Jurkat, Clone E6-1 (cell line): ENCODE measurements at regions not wholly inside any gene's neighbourhood (a gene's known extent, or its start where the extent isn't known, plus 50 kb on each side); places are given as distances from the start of the nearest gene placed in this dataset.
"Not testable (repeated sequence)": the region's sequence is repeated elsewhere in the genome, so short reads cannot be mapped to it uniquely, and the experiment has no call there.

Experiments
- DNase-seq: peaks from one replicate; pipeline ENCODE4 v3.0.0-alpha.2; 2011; ENCODE audit warnings: low read depth, low spot score
- H3K4me3 ChIP-seq: 2 replicates; pipeline ENCODE4 v1.5.1; 2011; ENCODE audit warnings: mild to moderate bottlenecking, low read length, control low read depth, moderate library complexity

DNA sequence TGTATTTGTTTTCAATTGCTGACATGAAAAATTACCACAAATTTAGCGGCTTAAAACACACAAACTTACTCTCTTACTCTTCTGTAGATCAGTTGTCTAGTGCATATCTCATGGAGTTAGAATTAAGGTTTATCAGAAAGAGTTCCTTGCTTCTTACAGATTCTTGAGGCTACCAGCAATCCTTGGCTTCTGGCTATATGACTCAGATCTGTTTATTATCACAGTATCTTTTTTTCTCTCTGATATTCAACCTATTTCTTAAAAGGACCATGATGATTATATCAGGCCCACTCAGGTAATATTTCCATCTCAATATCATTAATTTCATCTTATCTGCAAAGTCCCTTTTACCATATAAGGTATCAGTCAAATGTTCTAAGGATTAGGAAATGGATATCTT lies 263.5 kb upstream of the BCHE start:
- H3K4me3 ChIP-seq, result no peak overlapping the region

DNA sequence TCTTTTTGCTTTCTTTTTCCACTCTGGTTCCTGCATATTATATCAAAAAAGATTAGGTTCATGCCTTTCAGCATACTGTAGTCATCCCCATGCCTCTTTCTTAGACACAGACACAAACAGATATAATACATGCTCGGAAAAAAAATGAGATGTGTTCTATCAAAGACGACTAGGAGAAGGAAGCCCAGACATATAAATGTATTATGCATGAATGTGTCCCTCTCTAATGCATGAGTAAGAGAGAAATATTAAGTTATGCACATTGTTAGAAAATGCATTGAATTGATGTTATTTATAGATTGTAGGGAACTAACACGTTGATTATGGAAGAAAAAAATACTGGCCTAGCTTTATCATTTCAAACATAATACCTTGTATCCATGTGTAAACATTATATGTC lies 252.4 kb upstream of the BCHE start:
- no peak overlapping the region for H3K4me3 ChIP-seq
- no peak for DNase-seq

More for the DNA sequence above, 263.5 kb upstream of the BCHE start:
- no peak for DNase-seq

DNA sequence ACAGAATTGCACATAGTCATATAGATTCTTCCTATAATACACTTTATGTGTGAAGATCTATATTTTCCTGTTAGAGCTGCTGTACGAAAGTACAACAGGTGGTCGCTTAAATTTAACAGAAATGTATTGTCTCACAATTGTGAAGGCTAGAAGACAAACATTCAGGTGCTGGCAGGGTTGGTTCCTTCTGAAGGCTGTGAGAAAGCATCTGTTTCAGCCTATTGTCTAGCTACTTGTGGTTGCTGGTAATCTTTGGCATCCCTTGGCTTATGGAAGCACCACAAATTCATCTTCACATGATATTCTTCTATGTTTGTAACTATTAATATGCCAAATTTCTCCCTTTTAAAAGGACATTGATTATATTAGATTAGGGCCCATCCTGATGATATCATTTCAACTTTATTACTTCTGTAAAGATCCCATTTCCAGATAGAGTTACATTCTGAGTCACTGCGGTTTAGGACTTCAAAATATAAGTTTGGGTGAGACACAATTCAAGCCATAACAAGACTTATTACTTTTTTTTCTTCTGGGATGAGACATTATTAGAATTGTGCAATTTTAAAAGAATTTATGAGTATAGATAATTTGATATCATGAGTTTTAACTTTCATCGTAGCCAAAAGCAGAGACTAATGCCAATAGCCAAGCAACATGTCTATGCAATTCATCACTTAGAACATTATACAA lies 248.1 kb upstream of the BCHE start:
- H3K4me3 ChIP-seq, result no peak overlapping the region
- no peak for DNase-seq

DNA sequence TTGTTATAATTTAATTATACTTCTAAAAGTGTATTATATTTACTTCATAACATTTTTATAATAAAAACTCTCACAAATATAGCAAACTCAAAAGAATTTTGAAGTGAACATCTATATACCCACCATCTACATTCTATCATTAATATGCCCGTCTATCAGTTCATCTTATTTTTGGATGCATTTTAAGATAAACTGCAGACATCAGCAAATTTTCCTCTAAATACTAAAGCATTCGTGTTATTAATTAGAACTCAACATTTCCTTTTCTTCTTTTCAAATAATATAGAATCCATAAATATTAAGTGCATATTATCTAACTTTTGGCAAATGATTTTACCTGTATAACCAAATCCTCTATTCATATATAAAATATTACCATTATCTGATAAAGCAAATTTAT lies 242.9 kb upstream of the BCHE start:
- H3K4me3 ChIP-seq, result no peak overlapping the region

DNA sequence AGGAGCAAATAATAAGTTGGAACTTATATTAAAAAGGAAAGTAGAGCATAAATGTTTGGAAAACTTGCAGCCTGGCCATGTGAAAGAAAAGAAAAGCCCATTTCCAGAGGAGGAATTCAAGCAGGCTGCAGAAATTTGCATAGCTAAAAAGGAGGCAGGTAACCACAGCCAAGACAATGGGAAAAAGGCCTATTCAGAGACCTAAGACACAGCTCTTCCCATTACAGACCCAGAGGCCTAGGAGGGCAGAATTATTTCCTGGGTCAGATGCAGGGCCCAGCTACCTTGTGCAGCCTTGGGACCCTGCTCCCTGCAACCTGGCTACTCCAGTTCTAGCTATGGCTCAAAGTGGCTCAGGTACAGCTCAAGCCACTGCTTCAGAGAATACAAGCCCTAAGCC lies 234.6 kb upstream of the BCHE start:
- no peak for DNase-seq
- no peak overlapping the region for H3K4me3 ChIP-seq

More for the DNA sequence above, 242.9 kb upstream of the BCHE start:
- no peak for DNase-seq

DNA sequence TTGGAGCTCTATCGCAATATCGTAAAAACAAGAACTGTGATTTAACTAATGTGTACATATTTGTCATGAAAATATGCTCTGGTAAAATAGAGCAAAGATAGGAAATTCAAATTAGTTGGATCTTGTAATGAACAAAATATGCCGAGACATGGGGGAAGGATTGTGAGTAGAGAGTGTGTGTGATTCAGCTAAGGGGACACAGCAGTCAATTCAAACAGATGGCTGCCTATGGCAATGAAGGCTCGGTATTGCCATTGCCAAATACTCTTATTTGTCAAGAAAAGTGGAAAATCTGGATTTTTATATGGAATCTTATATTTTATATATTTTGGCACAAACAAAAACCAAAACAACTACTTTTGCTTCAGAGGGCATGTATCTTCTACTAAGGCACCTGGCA lies 227.3 kb upstream of the BCHE start:
- no peak overlapping the region for H3K4me3 ChIP-seq
- DNase-seq, result no peak

DNA sequence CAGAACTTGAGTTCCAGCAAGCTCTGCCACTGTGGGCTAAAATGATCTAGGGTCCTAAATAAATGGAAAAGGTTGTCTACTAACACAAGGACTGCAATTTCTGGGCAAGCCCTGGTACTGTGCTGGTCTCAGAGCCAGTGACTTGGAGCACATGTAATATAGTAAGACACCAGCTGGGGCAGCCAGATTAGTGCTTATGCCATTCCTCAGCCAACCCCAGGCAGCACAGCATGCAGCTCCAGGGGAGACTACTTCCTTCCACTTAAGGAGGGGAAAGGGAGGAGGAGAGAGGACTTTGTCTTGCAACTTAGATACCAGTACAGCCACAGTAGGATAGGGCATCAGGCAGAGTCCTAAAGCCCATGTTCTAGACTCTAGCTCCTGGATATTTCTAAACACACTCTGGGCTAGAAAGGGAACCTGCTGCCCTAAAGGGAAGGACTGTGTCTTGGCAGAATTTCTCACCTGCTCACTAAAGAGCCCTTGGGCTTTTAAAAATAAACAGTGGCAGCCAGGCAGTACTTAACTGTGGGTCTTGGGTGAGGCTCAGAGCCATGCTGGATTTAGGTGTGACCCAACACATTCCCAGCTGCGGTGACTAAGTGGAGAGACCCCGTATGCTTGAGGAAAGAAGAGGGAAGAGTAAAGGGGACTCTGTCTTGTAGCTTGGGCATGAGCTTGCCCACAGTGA lies 223.7 kb upstream of the BCHE start:
- no peak for DNase-seq
- no peak overlapping the region for H3K4me3 ChIP-seq

DNA sequence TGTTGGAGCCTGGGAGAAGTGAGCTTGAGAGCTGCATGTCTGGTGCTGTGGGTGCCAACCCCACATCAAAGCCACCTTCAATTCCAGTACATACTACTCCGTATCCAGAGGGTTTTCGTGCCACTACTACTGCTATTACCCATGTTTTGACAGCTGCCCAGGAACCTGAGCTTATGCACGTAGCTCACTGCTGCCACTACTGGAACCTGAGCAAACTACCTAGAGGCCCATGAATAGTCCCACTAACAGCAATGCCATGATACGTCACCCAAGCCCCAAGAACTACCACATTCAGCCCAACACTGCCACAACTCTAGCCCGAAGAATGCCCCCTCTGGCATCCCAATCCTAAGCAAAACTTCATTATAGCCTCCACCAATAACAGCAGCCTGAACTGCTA lies 215.2 kb upstream of the BCHE start:
- DNase-seq, result peak; percentile 12
- no peak overlapping the region for H3K4me3 ChIP-seq

DNA sequence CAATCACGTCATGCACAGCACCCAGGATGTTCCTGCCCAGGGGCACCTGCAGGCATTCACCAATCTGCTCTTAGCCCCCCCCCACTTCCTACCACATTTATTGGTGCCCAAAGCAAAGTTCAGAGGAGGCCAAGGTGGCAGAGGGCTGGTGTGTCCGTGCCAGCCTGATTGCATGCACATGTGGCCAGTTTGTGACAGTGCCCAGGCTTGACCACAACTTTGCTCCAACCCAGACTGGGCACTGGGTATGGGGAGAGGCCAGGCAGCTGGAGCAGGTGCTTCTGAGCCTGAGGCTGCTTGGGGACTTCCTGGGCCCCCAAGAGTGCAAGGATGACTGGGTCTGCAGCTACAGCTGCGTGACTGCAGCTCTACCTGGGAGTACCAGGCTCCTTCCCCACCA lies 192.3 kb upstream of the BCHE start:
- H3K4me3 ChIP-seq, result no peak overlapping the region
- no peak for DNase-seq

DNA sequence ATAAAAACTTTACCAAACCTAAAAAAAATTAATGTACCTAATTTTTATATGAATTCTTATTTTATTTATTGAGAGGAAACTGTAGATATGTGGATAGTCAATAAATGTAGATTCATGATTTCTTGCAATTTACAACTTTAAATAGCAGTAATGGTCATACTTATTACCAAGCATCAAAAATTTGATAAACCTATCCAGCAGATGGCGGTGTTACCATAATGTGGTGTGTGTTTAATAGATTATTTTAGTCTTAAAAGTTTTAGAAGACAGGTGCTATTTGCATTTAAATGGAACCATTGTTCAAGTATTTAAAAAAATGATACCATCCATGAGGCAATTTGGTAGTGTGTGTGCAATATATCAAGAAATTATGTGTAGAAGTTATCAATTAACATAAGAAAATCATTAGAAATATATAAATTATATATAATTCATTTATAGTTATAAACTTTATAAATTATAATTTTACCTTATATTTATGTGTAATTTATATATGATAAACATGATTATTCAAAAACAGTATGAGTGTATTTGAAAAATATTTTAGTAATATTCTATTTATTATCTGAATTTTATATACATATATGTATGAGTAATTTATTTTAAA lies 176.0 kb upstream of the BCHE start:
- DNase-seq, result peak; percentile 36
- no peak overlapping the region for H3K4me3 ChIP-seq

DNA sequence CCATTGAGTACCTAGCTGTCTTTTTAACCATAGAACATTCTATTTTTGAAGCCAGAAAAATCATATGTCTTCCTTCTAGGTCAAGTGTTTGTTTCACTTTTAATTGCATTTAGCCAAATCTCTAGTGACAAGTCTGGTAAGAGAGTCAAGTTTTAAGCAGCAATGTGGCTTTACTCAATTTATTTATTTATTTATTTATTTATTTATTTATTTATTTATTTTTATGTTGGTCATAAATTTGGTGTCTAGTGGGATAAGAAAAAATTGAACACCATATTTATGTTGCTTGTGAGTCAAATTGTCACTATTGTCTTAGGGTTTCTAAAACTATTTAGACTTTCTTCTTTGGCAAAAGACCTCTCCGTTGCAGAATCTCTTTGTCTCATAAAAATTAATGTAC lies 174.5 kb upstream of the BCHE start:
- no peak overlapping the region for H3K4me3 ChIP-seq
- no peak for DNase-seq

DNA sequence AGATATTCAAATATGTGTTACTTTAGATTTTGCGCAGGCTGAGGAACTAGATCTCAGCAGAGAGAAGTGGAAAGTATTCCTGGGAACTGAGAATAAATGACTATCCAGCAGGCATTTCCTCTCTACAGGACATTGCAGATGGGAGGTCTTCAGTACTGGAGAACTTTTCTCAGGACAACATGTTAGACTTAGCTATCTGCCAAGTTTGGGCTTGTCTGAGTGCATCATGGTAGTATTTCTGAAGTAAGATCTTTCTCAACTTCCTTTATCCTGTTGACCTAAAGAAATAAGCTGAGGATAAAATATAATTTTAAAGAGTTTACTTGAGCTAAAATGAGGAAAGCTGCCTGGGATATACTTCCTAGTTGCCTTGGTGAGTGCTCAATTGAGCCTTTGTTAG lies 167.9 kb upstream of the BCHE start:
- DNase-seq, result no peak

DNA sequence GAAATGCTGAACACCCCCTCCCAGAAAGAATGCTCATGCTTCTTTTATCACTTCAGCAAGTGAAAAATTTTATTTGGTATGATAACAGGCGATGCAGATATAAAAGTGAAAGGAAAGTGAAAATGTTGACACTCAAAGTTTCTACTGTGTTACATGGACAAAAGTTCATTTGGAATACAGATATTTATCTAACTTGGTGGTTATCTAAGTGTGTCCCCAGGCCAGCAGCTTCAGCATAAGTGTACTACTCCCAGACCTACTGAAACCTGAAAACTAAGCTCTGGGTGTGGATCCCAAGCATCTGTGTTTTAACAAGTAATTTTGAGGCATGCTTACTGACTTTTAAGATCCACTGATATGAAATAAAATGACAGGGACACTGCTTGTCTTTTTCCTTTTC lies 157.1 kb upstream of the BCHE start:
- no peak overlapping the region for H3K4me3 ChIP-seq
- DNase-seq, result no peak

More for the DNA sequence above, 167.9 kb upstream of the BCHE start:
- H3K4me3 ChIP-seq, result no peak overlapping the region

DNA sequence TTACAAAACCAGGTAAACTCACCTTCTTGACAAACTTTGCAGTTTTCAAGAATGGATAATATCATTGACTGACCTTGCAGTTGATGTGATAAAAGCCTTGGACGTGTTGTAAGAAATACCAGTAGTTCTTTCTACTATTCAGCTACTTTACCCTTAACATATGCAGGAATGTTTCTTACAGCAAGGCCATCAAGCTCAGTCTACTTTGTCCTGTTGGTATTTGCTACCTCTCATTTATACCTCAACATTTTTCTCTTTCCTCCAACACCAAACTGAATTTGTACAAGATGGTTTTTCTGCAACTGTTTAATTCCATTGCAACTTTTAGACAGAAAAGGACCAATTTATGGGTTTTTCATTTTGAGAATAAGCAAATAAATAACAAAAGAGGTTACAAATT lies 147.4 kb upstream of the BCHE start:
- DNase-seq, result no peak
- no peak overlapping the region for H3K4me3 ChIP-seq

DNA sequence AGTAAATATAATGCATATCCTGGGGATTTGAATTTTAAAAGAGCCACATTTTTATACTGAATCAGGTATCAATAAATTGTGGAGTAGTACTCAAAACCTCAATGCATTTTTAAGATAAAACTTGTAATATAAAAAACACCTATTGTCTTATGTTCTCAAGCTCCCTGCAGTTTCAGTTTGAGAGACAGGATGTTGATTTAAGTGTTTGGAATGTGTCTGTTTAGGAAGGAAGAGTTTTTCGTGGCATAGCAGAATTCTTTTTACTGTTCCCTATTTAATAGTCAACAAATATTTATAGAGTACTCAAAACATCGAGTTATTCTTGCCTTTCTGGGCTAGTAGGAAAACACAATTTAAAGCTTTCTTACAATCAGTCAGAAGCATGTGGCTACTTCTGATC lies 146.1 kb upstream of the BCHE start:
- no peak for DNase-seq
- H3K4me3 ChIP-seq, result no peak overlapping the region

DNA sequence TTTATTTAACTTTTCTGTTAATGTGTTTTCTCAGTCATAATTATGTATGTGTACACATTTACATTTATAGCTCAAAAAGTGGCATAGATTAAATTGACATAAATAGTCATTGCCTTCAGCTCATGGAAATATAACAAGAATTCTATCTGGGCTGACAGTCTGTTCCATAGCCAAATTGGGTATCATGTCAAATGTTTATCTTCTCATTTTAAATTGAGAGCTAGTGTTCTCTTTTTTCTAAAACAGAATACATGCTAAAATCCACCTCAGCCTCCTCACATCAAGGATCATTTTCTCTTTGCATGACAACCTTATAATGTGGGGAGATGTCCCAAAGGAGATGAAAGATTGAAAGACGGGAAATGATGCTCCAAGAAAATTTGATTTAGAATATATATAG lies 144.1 kb upstream of the BCHE start:
- DNase-seq, result no peak

DNA sequence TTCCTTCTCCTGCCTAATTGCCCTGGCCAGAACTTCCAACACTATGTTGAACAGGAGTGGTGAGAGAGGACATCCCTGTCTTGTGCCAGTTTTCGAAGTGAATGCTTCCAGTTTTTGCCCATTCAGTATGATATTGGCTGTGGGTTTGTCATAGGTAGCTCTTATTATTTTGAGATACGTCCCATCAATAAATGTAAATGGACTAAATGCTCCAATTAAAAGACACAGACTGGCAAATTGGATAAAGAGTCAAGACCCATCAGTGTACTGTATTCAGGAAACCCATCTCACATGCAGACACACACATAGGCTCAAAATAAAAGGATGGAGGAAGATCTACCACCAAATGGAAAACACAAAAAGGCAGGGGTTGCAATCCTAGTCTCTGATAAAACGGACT lies 123.6 kb upstream of the BCHE start:
- H3K4me3 ChIP-seq, DNase-seq: not testable (repeated sequence)

More for the DNA sequence above, 144.1 kb upstream of the BCHE start:
- no peak overlapping the region for H3K4me3 ChIP-seq

DNA sequence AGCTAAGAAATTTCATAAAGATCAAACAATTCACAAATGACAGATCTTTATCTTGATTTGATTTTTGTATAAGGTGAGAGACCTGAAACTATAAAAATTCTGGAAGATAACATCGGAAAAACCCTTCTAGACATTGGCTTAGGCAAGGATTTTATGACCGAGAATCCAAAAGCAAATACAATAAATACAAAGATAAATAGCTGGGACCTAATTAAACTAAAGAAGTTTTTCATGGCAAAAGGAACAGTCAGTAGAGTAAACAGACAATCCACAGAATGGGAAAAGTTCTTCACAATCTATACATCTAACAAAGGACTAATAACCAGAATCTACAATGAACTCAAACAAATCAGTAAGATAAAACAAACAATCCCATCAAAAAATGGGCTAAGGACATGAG lies 116.9 kb upstream of the BCHE start:
- DNase-seq, result no peak

DNA sequence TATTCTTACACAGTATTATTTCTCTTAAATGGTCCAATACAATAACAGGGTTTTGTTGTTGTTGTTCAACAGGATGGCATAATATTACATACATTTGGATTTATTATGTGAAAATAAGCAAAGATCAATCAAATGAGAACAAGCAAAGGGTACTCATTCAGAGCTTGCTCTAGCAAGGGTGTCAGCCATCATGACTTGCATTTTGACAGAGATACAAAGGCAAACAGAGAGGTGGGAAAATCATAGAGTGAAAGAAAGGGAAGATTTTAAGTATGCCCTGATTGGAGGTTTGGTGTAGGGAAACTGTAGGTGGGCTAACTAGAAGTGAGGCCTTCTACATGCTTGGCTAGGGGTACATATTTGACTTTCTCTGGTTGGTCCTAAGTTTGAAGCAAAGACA lies 109.1 kb upstream of the BCHE start:
- H3K4me3 ChIP-seq, result no peak overlapping the region
- DNase-seq, result no peak

More for the DNA sequence above, 116.9 kb upstream of the BCHE start:
- no peak overlapping the region for H3K4me3 ChIP-seq

DNA sequence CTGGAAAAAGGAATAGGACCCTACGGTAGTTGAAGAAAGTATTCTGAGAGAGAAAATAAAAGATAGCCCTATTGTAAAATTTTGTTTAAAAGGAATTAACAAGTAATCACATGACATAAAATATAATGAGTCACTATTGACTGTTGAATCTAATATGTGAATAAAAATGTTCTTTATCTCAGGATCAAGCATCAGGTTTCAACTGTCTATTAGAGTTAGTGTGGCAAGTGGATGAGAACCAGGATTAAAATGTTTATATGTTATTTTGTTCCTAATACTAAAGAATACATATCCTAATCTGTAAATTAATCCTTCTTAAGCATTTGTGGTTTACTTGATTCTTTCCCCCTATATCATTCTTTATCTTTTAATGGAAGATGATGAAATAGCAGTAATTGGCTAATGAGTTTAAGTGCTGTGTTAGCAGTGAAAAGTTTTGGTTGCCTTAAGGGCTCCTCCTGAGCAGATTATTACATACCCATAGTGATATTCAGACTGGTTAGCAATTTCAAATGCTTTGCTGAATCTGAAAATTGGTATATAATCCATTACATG lies 101.8 kb upstream of the BCHE start:
- no peak overlapping the region for H3K4me3 ChIP-seq
- DNase-seq, result no peak
